ENCODE measurements at regions not wholly inside any gene's neighbourhood (a gene's known extent, or its start where the extent isn't known, plus 50 kb on each side); places are given as distances from the start of the nearest gene placed in this dataset.

- TF ChIP-seq CTCF (conservative IDR thresholded peaks at IDR 0.05; ENCODE audit: low read length) = no peak
- no peak for TF ChIP-seq EZH2phosphoT487 (IDR thresholded peaks at IDR 0.05; ENCODE audit: borderline replicate concordance, low read depth, low read length)
These were observed 92.6 kb upstream of the CDH6 start for GRCh38 chr5:31100781-31101310.

All from OCI-LY7 (cell line).